ENCODE measurements at regions not wholly inside any gene's neighbourhood (a gene's known extent, or its start where the extent isn't known, plus 50 kb on each side); places are given as distances from the start of the nearest gene placed in this dataset.

DNA sequence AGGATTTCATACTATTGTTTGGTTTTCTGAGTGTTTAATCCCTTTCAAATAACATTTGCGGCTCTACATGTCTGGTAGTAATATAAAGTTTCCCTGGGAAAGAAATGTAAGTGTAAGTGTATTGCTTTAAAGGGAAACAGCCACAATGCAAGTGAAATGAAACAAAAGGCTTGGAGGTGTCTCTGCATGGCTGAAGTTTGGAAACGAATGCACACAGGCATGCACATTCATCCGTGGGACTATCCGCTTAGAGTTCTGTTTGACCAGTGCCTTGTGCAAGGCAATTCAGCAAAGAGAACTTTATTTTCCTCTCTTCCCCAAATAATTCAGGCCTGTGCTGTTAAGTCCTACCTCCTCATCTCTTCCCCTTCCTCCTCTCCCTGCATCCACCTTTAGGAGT is 56.1 kb upstream of the MRTFB start:
- TF ChIP-seq, protein P1, sequence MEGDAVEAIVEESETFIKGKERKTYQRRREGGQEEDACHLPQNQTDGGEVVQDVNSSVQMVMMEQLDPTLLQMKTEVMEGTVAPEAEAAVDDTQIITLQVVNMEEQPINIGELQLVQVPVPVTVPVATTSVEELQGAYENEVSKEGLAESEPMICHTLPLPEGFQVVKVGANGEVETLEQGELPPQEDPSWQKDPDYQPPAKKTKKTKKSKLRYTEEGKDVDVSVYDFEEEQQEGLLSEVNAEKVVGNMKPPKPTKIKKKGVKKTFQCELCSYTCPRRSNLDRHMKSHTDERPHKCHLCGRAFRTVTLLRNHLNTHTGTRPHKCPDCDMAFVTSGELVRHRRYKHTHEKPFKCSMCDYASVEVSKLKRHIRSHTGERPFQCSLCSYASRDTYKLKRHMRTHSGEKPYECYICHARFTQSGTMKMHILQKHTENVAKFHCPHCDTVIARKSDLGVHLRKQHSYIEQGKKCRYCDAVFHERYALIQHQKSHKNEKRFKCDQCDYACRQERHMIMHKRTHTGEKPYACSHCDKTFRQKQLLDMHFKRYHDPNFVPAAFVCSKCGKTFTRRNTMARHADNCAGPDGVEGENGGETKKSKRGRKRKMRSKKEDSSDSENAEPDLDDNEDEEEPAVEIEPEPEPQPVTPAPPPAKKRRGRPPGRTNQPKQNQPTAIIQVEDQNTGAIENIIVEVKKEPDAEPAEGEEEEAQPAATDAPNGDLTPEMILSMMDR (IDR thresholded peaks at IDR 0.05), result no peak
- TF ChIP-seq POLR2AphosphoS5 (IDR thresholded peaks at IDR 0.05), result no peak
- no peak for TF ChIP-seq POLR2A (IDR thresholded peaks at IDR 0.05)
